HEK293 (cell line): ENCODE measurements at regions not wholly inside any gene's neighbourhood (a gene's known extent, or its start where the extent isn't known, plus 50 kb on each side); places are given as distances from the start of the nearest gene placed in this dataset.
A peak's percentile ranks its signal among the peaks of the same experiment; 100 is the strongest.

Experiments used
- CTCF ChIA-PET: fragments of 350-600 bp; formaldehyde crosslinking; extraction: SDS; loops from one replicate; lab custom pipeline; 2021; ENCODE audit warnings: antibody characterized with exemption; lab: Yijun Ruan, JAX
- POLR2A ChIA-PET: fragments of 300-600 bp; formaldehyde crosslinking; extraction: SDS; loops from one replicate; lab custom pipeline; 2020; ENCODE audit warnings: antibody characterized with exemption, inconsistent platforms; lab: Yijun Ruan, JAX
- H3K27ac ChIP-seq: fragments of 200-500 bp; sonication (Bioruptor generic); 2 replicates; pipeline ENCODE4 v1.5.1; 2014; ENCODE audit warnings: low read depth, low read length, control low read depth, inconsistent platforms; ENCODE audit errors: extremely low read depth
- H3K36me3 ChIP-seq, 2 experiments: fragments of 200-500 bp in 1 of 2; sonication (Bioruptor generic) in 1 of 2; 1 replicate in 1 of 2; 2 replicates in 1 of 2; pipeline ENCODE4 v1.5.1; 2014 to 2017; ENCODE audit warnings: inconsistent platforms in 2 of 2, low read length in 2 of 2; ENCODE audit not compliant: control insufficient read depth in 2 of 2, insufficient read depth in 1 of 2
- H3K4me1 ChIP-seq: fragments of 200-500 bp; sonication (Bioruptor generic); 2 replicates; pipeline ENCODE4 v1.5.1; 2014; ENCODE audit warnings: mild to moderate bottlenecking, low read length, inconsistent platforms; ENCODE audit not compliant: control insufficient read depth, insufficient read depth
- H3K4me3 ChIP-seq: 2 replicates; pipeline ENCODE4 v1.5.1; 2011; ENCODE audit warnings: low read depth, mild to moderate bottlenecking, control low read depth, low read length, moderate library complexity
- H3K9me3 ChIP-seq: fragments of 200-500 bp; sonication (Bioruptor generic); 2 replicates; pipeline ENCODE4 v1.5.1; 2014; ENCODE audit warnings: low read depth, low read length, inconsistent platforms; ENCODE audit not compliant: control insufficient read depth, insufficient read depth
- EGR2 ChIP-seq: fragments of 450-650 bp; formaldehyde crosslinking; IDR thresholded peaks from 2 replicates; pipeline ENCODE4 v1.5.1; 2016; ENCODE audit warnings: low read depth, missing biosample characterization, missing genetic modification characterization
- GLIS1 ChIP-seq: fragments of 450-650 bp; formaldehyde crosslinking; IDR thresholded peaks from 2 replicates; pipeline ENCODE4 v1.5.1; 2016; ENCODE audit warnings: missing biosample characterization, missing genetic modification characterization
- GLIS2 ChIP-seq: fragments of 450-650 bp; formaldehyde crosslinking; IDR thresholded peaks from 2 replicates; pipeline ENCODE4 v1.5.1; 2016; ENCODE audit warnings: missing biosample characterization, missing genetic modification characterization
- KLF1 ChIP-seq: fragments of 450-650 bp; formaldehyde crosslinking; IDR thresholded peaks from 2 replicates; pipeline ENCODE4 v1.5.1; 2016; ENCODE audit warnings: missing biosample characterization, missing genetic modification characterization
- PRDM10 ChIP-seq: fragments of 450-650 bp; formaldehyde crosslinking; IDR thresholded peaks from 2 replicates; pipeline ENCODE4 v1.5.1; 2016; ENCODE audit warnings: missing biosample characterization, missing genetic modification characterization
- SCRT1 ChIP-seq: fragments of 450-650 bp; formaldehyde crosslinking; IDR thresholded peaks from 2 replicates; pipeline ENCODE4 v1.5.1; 2016; ENCODE audit warnings: missing biosample characterization, missing genetic modification characterization, borderline replicate concordance
- ZFHX2 ChIP-seq: fragments of 450-650 bp; formaldehyde crosslinking; conservative IDR thresholded peaks from 2 replicates; pipeline ENCODE4 v1.5.1; 2016; ENCODE audit warnings: missing biosample characterization, missing genetic modification characterization
- ZIC2 ChIP-seq: fragments of 450-650 bp; formaldehyde crosslinking; IDR thresholded peaks from 2 replicates; pipeline ENCODE4 v1.5.1; 2016; ENCODE audit warnings: missing biosample characterization, missing genetic modification characterization
- ZNF112 ChIP-seq: fragments of 450-650 bp; formaldehyde crosslinking; IDR thresholded peaks from 2 replicates; pipeline ENCODE4 v1.5.0; 2017; ENCODE audit warnings: missing biosample characterization, missing genetic modification characterization
- ZNF140 ChIP-seq: fragments of 450-650 bp; formaldehyde crosslinking; IDR thresholded peaks from 2 replicates; pipeline ENCODE4 v1.5.1; 2016; ENCODE audit warnings: missing biosample characterization, missing genetic modification characterization
- ZNF175 ChIP-seq: fragments of 450-650 bp; formaldehyde crosslinking; IDR thresholded peaks from 2 replicates; pipeline ENCODE4 v1.5.1; 2016; ENCODE audit warnings: missing biosample characterization, missing genetic modification characterization
- ZNF184 ChIP-seq: fragments of 450-650 bp; IDR thresholded peaks from 2 replicates; pipeline ENCODE4 v1.5.1; 2018; ENCODE audit warnings: missing biosample characterization, mild to moderate bottlenecking, missing genetic modification characterization
- ZNF26 ChIP-seq: fragments of 450-650 bp; formaldehyde crosslinking; IDR thresholded peaks from 2 replicates; pipeline ENCODE4 v1.5.1; 2016; ENCODE audit warnings: missing biosample characterization, missing genetic modification characterization
- ZNF335 ChIP-seq: fragments of 450-650 bp; formaldehyde crosslinking; conservative IDR thresholded peaks from 2 replicates; pipeline ENCODE4 v1.5.1; 2016; ENCODE audit warnings: missing biosample characterization, missing genetic modification characterization
- ZNF449 ChIP-seq: fragments of 450-650 bp; formaldehyde crosslinking; IDR thresholded peaks from 2 replicates; pipeline ENCODE4 v1.5.1; 2017; ENCODE audit warnings: missing biosample characterization, mild to moderate bottlenecking, missing genetic modification characterization, moderate library complexity
- ZNF600 ChIP-seq: fragments of 450-650 bp; formaldehyde crosslinking; IDR thresholded peaks from 2 replicates; pipeline ENCODE4 v1.5.1; 2016; ENCODE audit warnings: missing biosample characterization, missing genetic modification characterization
- ZNF747 ChIP-seq: fragments of 450-650 bp; formaldehyde crosslinking; IDR thresholded peaks from 2 replicates; pipeline ENCODE4 v1.5.1; 2016; ENCODE audit warnings: missing biosample characterization, missing genetic modification characterization
- ZNF776 ChIP-seq: fragments of 450-650 bp; formaldehyde crosslinking; IDR thresholded peaks from 2 replicates; pipeline ENCODE4 v1.5.0; 2017; ENCODE audit warnings: missing biosample characterization, missing genetic modification characterization, borderline replicate concordance

DNA sequence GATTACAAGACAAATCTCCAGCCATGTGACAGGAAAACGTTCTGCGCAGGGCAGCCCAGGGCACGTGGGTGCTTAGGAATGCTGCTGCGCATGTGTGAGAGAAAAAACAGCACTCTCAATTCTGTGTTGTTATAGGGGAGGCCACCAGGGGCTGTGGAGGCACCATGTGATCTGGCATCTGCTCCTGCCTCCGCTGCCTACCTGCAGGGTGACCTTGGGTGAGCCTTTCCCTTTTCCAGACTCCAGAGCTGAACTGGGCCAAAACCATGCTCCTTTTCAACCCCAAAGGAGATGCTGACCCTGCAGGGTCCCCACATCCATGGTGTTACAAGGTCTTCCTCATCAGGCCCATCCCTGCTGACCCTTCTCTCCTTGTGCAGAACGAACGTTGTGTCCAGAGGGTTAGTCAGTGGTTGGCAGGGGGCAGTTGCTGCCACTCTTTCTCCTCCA, 81.5 kb upstream of the RASGRF1 start (continued):
- TF ChIP-seq ZNF335 (tag by site-specific recombination) (no peak), ZNF26 (tag by site-specific recombination) (no peak)

GRCh38 chr15:79171320-79172031, 80.9 kb upstream of the RASGRF1 start:
- CTCF ChIA-PET, result interaction anchor here (3.3 kb wide), 1 partner anchor 13 kb away, joined by 35 read pairs; no protein-coding TSS in a partner anchor
- POLR2A ChIA-PET, result interaction anchor here (1.5 kb wide), 1 partner anchor 7 kb away, joined by 5 read pairs; no protein-coding TSS in a partner anchor
- Histone ChIP-seq H3K36me3 (no peaks in the 10 kb centered on the region), H3K27ac (no peak overlapping the region), H3K4me3 (no peak overlapping the region), H3K9me3 (no peaks in the 10 kb centered on the region), H3K4me1 (peaks cover 18% of the 10 kb centered on the region)
- TF ChIP-seq ZNF449 (no peak), GLIS1 (peak; percentile 91), GLIS2 (peak; percentile 55; the same call in 1 of the 2 replicates), ZNF776 (no peak), ZNF600 (tag by site-specific recombination) (peak; percentile 22; the same call in 1 of the 2 replicates), ZNF112 (tag by site-specific recombination) (no peak), PRDM10 (tag by site-specific recombination) (peak; percentile 98)

DNA sequence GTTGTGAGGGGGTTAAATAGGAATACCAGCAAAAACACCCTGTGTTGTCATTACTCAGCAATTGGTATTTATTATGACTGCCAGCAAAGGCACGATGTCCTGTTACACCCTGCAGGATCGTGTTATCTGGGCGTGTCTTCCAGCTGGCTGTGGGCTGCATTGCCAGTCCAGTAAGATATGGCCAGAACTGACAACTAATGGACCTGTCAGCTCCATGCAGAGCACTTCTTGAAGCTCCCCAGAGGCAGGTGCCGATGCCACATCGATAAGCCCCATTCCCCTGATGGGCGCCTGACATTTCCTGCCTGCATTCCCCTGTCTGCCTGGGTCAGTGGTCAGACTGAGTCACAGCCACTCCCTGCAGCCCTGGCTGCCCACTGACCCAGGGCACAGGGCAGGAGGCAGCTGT, 79.7 kb upstream of the RASGRF1 start:
- ChIA-PET POLR2A (interaction anchor here (1.5 kb wide), 1 partner anchor 9 kb away, joined by 5 read pairs; no protein-coding TSS in a partner anchor), CTCF (interaction anchor here (0.6 to 3.3 kb wide), 5 partner anchors 15 to 164 kb away, joined by 3 to 35 read pairs (median 6); no protein-coding TSS in a partner anchor)
- TF ChIP-seq ZNF175 (tag by site-specific recombination) (no peak), ZNF184 (tag by site-specific recombination) (no peak), ZFHX2 (no peak), ZNF140 (no peak), ZNF747 (tag by site-specific recombination) (no peak), KLF1 (tag by site-specific recombination) (peak; percentile 34), EGR2 (tag by site-specific recombination) (no peak), ZIC2 (0 out of 2 replicates have a peak, but pooled peaks have one; percentile 13), SCRT1 (no peak)
- Histone ChIP-seq H3K27ac (no peak overlapping the region), H3K4me3 (no peak overlapping the region), H3K4me1 (peaks cover 18% of the 10 kb centered on the region), H3K36me3 (no peaks in the 10 kb centered on the region), H3K9me3 (no peaks in the 10 kb centered on the region)
